Left lobe of liver (tissue), 2 donors: ENCODE measurements at regions not wholly inside any gene's neighbourhood (a gene's known extent, or its start where the extent isn't known, plus 50 kb on each side); places are given as distances from the start of the nearest gene placed in this dataset.

Source experiments
- ATAC-seq: fragments of 200-7000 bp; cut with Tn5 transposase; one replicate; pipeline ENCODE4 v1.9.1; 2020; ENCODE audit warnings: mild to moderate bottlenecking, moderate library complexity
- DNase-seq: peaks from one replicate; pipeline ENCODE4 v3.0.0-alpha.2; 2020; ENCODE audit warnings: low spot score
- donor health status: DM: no; HTN: no; CAD: no; lungs with moderate emphysema.
- donor health status: DM: no; HTN: yes; CAD: no.

GRCh38 chr11:90809581-90809980 lies 586.7 kb upstream of the CHORDC1 start:
- ATAC-seq (no peak), DNase-seq (no peak)

- DNase-seq (no peak), ATAC-seq (no peak)
These were observed 582.3 kb upstream of the CHORDC1 start for GRCh38 chr11:90805172-90805571.

DNA sequence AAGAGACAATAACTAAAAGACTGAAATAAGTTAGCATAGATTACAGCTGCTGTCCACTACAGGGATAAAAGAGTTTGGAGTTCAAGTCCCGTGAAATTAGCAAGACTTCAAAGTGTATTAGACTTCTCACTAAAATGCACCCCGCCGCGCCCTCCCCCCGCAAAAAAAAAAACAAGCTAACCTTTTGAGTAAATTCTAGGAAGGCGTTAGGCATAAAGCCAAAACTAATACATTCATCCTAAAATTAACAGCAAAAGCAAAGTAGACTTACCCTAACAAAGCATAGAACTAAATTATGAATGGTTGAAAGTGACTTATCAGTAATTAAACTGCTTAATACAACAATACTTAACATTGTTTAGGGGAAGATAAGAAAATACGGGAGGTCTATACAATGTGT lies 581.0 kb upstream of the CHORDC1 start:
- DNase-seq, result no peak
- no peak for ATAC-seq

- DNase-seq (no peak), ATAC-seq (no peak)
These were observed 580.5 kb upstream of the CHORDC1 start for GRCh38 chr11:90803366-90803765.

- ATAC-seq, result no peak
These were observed 575.9 kb upstream of the CHORDC1 start for GRCh38 chr11:90798769-90799168.

DNA sequence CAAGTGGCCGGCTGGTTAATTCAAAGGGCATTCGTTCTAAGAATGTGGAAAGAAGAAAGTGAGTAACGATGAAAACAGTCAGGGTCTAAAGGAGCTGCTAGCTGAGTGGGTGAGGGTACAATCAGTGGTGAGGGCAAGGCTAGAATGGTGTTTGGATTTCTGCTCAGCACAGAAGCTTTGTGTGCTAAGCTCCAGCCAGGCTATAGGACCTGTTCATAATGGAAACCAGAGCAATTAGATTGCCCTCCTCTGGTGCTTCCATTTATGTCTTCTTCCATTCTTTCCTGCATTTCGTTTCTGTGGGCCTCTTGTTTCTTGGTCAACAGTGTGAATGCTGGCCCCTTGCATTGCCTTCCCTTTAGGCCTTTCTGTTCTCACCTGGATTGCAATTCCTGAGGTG lies 572.9 kb upstream of the CHORDC1 start:
- no peak for ATAC-seq
- DNase-seq, result no peak

More at GRCh38 chr11:90798769-90799168, 575.9 kb upstream of the CHORDC1 start:
- DNase-seq, result no peak

DNA sequence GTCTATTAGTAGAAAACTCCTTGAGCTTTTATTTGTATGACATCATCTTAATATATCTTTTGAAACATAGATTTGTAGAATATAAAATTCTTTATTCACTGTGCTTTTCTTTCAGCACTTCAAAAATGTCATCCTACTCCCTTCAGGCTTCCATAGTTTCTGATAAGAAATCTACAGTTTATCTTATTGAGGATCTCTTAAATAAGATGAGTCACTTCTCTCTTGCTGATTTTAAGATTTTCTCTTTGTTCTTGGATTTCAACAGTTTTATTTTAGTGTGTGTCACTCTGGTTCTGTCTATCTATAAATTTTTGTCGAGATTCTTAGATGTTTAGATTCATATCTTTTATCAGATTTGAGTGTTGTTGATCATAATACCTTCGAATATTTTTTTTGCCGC lies 566.1 kb upstream of the CHORDC1 start:
- no peak for ATAC-seq
- DNase-seq, result no peak

DNA sequence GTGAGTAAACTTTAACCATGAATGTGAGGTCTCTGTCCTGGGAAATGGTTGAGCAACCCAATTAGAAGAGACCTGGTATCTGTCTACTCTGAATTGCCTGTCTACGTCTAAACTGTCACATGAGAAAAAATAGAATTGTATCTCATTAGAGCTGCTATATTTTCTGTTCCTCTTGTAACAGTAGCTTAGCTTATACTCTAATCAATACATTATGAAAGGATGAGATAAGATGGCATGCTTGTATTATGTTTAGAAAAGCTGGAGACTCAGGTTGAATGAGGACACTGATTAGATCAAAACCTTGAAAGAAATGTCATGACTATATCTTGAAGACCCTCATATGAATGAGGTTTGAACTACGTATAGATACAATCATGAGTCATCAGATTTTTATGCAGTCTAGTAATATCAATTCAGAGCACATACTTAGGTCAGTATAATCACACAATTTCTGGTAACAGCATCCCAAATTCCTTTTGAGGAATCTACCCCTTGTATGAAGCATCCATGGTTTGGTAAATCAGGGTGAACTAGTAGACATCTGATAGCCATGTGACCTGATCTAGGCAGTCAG lies 561.5 kb upstream of the CHORDC1 start:
- ATAC-seq, result no peak

GRCh38 chr11:90783111-90783510 lies 560.3 kb upstream of the CHORDC1 start:
- no peak for DNase-seq

More for the DNA sequence above, 561.5 kb upstream of the CHORDC1 start:
- no peak for DNase-seq

GRCh38 chr11:90779098-90779497 lies 556.2 kb upstream of the CHORDC1 start:
- ATAC-seq, result no peak

More at GRCh38 chr11:90783111-90783510, 560.3 kb upstream of the CHORDC1 start:
- ATAC-seq, result no peak

GRCh38 chr11:90775567-90776165 lies 552.8 kb upstream of the CHORDC1 start:
- ATAC-seq, result no peak
- DNase-seq, result no peak

More at GRCh38 chr11:90779098-90779497, 556.2 kb upstream of the CHORDC1 start:
- no peak for DNase-seq

- ATAC-seq, result no peak
These were observed 552.1 kb upstream of the CHORDC1 start for GRCh38 chr11:90774727-90775566.

GRCh38 chr11:90770007-90770406 lies 547.2 kb upstream of the CHORDC1 start:
- ATAC-seq (no peak), DNase-seq (no peak)

More at GRCh38 chr11:90774727-90775566, 552.1 kb upstream of the CHORDC1 start:
- no peak for DNase-seq

DNA sequence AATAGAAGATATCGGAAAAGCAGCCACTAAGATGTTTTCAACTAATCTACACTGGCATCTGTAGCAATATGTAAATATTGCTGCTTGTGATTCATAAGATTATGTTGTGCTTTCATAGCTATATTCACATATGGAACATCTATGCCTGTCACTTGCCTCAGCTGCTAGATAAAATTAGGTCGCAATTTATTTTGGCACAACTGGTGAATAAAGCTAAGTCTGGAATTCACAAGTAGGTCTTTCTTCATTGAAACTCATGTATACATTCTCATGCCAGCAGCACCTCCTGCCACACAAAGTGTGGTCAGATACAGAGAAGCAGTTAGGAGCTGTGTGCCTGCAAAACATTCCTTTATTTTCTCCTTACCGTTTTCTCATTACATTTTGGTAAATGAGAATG lies 543.3 kb upstream of the CHORDC1 start:
- no peak for ATAC-seq
- no peak for DNase-seq

- DNase-seq (no peak), ATAC-seq (no peak)
These were observed 541.8 kb upstream of the CHORDC1 start for GRCh38 chr11:90764691-90765090.

DNA sequence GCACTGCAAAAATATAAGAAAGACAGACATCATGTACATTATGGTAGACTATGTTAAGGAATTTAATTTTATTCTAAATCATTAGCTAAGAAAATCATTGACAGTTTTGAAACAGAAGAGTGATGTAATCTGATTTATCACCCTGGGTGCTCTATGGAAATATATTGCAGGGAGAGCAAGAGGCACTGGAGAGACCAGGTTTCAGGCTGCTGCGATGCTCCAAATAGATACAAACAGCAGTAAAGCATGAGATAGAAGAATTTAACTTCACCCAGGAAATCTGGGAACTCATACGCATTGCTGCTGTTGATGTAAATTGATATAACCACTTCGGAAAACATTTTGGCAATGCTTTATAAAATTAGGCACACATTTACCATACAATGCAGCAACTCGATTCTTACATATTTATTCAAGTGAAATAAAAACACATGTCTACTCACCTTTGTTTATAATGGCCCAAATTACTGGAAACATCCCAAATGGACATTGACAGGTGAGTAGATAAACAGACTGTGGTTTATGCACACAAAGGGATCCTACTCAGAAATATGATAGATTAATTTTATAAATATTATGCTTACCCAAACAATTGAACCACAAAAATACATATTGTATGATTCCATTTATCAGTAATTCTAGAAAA lies 535.1 kb upstream of the CHORDC1 start:
- DNase-seq (no peak), ATAC-seq (peak; percentile 85)

- ATAC-seq, result no peak
- no peak for DNase-seq
These were observed 533.8 kb upstream of the CHORDC1 start for GRCh38 chr11:90756617-90757016.

DNA sequence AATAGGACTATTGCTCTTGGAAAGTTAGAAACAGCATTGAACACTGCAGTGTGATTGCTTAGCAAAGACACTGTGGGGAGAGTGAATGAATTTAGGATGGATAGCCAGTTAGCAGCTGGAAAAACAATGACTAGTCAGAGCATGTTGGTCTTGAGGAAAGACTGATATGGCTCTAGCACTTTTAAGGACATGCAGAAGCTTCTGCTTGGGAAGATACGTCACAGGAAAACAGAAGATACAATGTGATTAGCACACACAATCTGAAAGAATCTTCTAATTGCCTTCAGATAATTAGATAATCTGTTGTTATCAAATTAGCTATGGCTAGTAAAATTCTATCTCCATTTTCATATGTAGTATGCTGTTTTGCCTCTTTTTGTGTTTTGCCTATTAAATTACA lies 530.7 kb upstream of the CHORDC1 start:
- DNase-seq (no peak), ATAC-seq (no peak)

DNA sequence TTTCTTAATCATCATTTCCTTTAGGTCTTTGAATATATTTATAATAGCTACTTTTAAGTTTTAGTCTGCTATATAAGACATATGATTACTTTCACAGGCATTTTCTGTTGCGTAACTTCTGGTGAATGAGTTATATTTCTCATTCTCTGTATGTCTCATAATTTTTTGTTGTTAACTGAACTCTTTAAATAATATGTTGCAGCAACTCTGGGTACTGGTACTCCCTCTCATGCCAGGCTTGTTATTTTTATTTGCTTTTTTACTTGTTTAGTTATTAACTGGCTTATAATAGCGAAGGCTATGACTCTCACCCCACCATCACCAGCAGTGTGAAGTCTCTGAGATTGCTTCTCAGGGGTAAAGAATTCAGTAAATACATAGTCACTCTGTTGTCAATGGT lies 524.2 kb upstream of the CHORDC1 start:
- no peak for DNase-seq
- no peak for ATAC-seq

GRCh38 chr11:90744169-90744568 lies 521.3 kb upstream of the CHORDC1 start:
- ATAC-seq (no peak), DNase-seq (no peak)

- DNase-seq, result no peak
These were observed 516.0 kb upstream of the CHORDC1 start for GRCh38 chr11:90738799-90739198.

More at GRCh38 chr11:90738799-90739198, 516.0 kb upstream of the CHORDC1 start:
- ATAC-seq, result no peak
